NOMO-1 (cell line): ENCODE measurements at regions not wholly inside any gene's neighbourhood (a gene's known extent, or its start where the extent isn't known, plus 50 kb on each side); places are given as distances from the start of the nearest gene placed in this dataset.
A peak's percentile ranks its signal among the peaks of the same experiment; 100 is the strongest.

Experiments
- DNase-seq, 2 experiments: peaks; one replicate each; lab custom pipeline; 2025; ENCODE audit not compliant: unreplicated experiment in 2 of 2; lab: John Stamatoyannopoulos, UW

DNA sequence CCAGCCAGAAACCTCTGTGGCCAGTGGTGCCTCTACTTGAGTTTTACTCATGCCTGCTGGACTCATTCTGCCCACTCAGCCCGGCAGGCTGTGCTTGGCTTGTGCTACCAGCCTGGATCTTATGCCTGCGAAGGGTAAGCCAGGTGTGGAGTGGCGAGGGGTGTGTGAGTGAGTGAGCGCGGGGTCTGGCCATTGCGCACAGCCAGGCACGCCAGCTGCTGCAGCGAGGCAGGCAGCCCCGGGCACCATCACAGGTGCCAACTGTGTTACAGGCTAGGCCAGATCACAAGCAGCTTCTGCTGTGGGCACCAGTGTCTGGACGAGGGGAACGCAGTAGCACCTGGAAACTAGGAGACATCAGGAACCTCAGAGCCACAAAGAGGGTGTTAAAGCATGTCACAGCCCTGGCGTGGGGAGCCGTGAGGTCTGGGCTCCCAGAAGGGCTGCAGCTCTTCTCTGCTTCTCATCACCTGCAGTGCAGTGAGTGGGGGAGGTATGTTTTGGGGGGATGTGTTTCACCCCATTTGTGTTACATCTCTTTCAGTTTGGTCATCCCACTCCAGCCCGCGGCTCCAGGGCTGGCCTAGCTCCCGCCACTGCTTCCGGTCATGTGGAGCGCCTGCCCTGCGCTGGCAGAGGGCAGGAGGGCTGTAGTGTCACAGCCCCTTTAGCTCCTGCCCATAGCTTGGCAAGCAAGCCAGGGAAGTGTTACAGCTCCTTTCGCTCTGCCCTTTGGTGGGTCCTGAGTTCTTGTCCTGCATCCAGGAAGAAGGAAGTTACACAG is 379.7 kb upstream of the IMPG1 start:
- DNase-seq: no peak

DNA sequence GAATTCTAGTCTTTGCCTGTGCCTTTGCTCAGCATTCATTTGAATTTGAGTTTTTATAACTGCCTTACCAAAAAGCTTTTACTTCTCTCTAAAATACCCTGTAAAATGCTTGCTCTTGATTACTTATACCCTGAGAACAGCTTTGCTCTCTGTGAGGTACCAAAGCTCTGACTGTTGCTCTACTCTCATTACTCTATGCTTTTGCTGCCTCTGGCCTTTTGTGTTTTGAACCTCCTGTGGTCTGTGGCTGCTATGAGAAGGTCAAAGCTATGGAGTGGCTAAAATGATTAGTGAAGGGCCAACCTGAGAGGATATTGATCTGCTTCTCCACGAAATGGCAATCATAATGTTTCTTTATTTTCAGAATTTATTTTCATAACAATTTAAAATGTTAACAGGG is 375.6 kb upstream of the IMPG1 start:
- no peak for DNase-seq

DNA sequence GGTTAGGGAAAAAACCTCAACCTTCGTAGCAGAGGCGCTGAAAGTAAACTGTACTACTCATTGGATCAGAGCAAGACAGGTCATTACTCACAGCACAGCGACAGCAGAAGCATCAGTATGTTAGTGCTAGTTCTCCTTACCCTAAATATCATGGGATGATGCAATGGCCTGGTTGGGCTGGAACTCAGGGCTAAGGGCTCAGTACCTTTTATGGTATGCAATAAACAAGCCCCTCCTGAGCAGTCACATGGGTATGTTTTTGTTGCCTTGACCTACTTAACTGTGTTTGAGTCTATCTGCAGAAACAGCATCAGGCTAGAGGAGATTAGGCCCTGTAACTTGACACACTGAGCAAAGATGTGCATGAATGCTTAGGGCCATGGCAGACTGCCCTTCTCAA is 369.4 kb upstream of the IMPG1 start:
- peak in 1 of 2 experiments; percentile 31 for DNase-seq

DNA sequence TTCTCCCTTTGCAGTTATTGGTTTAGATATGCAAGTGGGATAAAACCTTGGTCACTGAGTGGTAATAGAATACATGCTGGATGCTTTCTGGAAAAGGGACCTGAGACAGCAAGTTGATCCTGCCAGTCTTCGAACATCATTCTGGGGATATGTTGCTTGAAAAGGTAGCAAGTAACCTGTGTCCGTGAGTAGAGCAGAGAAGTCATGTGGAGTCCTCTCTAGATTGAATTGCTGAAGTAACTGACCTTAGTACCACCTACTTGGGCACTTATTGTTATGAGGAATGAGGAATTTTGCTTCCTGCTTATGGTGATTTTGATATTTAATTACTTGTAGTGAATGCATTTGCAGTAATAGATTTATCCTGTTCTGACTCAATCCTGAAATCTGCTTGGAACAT is 367.3 kb upstream of the IMPG1 start:
- no peak for DNase-seq

DNA sequence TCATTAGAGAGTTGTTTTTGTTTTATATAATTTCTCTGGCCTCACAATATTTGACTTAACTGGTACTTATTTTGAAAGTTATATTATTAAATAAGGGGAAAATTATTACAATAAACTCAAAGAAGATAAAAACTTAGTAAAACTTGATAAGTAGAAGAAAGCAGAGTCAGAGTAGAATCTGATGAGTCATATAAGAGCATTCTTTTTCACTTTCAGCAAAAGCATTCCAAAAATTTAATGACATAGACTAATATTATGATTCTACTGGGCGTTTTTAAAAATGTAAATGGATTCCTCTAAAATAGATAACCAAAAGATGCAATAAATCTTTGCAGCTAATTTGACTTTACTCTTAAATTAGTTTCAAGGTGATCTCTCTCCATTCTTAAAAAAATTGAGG is 366.3 kb upstream of the IMPG1 start:
- no peak for DNase-seq

GRCh38 chr6:76435174-76435573 is 362.7 kb upstream of the IMPG1 start:
- DNase-seq: peak in 1 of 2 experiments; percentile 22

GRCh38 chr6:76422511-76423213 is 350.2 kb upstream of the IMPG1 start:
- no peak for DNase-seq

DNA sequence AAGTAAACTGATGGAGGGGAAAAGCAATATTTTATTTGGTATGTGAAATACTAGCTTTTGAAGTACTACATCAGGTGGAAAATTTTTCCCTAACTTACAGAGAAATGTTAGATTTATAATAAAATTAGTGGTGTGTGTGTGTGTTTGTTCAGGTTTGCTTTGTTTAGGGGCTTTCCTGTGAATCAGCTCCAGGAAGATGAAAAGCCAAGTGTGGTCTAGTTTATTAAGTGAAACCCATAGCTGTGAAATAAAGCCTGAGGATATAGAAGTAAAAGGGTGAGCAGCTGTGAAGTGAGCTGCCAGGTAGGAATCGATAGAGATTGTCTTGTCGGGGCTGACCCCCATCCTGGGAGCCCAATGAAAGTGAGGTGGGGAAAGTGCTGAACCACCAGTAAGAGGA is 347.6 kb upstream of the IMPG1 start:
- no peak for DNase-seq

- DNase-seq: no peak
Observed at GRCh38 chr6:76418560-76419223, 346.2 kb upstream of the IMPG1 start.

GRCh38 chr6:76416821-76417605 is 344.6 kb upstream of the IMPG1 start:
- no peak for DNase-seq

DNA sequence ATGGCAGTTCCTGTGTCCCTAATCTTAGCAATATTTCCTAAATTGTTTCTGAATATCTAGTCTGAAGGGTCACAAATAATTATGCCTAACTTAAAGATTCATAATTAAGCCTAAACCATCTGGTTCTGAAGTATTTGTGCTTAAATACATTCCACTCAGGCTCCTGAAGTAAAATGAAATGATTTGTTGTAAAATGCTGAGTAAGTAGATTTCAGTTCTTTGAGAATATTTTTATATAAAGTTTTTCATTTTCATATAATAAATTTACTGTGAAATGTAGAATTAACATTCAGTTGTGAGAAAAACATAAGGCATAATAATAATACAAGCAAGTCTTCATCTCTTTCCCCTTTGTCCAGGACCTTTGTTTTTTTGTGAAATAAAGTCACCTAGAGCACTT is 330.6 kb upstream of the IMPG1 start:
- no peak for DNase-seq

- no peak for DNase-seq
Observed at GRCh38 chr6:76397966-76398365, 325.5 kb upstream of the IMPG1 start.

DNA sequence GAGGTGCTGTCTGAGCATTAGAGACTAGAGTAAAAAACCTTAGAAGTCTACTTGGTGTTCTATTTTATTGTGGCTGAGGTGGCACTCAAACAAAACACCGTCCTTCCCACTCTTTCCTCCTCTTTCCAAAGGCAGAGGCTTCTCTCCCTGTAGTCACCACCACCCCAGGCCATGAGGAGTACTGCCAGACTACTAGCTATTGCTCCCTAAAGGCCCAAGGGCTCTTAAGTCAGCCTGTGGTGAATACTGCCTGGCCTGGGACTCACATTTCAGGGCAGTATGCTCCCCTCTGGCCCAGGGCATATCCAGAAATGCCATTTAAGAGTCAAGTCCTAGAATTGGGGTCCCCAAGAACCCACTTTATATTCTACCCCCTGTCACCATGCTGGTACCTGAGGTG is 309.7 kb upstream of the IMPG1 start:
- DNase-seq: no peak

DNA sequence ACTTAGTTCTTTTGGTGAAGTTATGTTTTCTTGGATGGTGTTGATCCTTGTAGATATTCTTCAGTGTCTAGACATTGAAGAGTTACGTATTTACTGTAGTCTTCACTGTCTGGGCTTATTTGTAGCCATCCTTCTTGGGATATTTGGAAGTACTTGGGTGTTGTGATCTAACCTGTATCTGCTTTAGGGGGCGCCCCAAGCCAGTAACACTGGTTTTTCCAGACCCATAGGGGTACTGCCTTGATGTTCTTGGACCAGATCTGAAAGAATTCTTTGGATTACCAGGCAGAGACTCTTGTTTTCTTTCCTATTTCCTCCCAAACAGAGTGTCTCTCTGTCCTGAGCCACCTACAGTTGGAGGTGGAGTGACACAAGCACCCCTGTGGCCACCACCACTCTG is 309.1 kb upstream of the IMPG1 start:
- DNase-seq: no peak

DNA sequence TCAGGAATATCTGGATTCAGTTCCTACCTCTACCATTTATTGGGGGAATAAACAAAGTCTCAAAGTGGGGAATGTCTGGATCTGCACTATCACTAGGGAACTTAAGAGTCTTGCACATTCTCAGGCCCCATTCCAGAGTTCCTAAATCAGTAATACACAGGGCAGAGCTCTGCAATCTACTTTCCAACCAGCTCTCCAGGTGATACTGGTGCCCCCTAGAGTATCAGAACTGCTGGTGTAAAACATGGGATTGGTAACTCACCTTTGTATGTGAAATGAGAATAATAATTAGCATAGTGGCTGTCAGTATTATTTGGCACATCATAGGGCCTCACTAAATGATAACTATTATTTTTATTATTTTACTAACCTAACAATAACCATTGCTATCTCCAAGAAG is 278.8 kb upstream of the IMPG1 start:
- peak in 1 of 2 experiments; percentile 4 for DNase-seq

- DNase-seq: no peak
Observed at GRCh38 chr6:76347539-76347938, 275.1 kb upstream of the IMPG1 start.

- no peak for DNase-seq
Observed at GRCh38 chr6:76342611-76343160, 270.2 kb upstream of the IMPG1 start.

- no peak for DNase-seq
Observed at GRCh38 chr6:76330031-76330430, 257.6 kb upstream of the IMPG1 start.

- DNase-seq: no peak
Observed at GRCh38 chr6:76326871-76327270, 254.4 kb upstream of the IMPG1 start.
